LNCAP (cell line): ENCODE measurements at regions not wholly inside any gene's neighbourhood (a gene's known extent, or its start where the extent isn't known, plus 50 kb on each side); places are given as distances from the start of the nearest gene placed in this dataset.
A peak's percentile ranks its signal among the peaks of the same experiment; 100 is the strongest.

ENCODE experiments used
- CTCF ChIP-seq: fragments of 450-650 bp; IDR thresholded peaks from 2 replicates; pipeline ENCODE4 v1.5.1; 2017; ENCODE audit warnings: mild to moderate bottlenecking

GRCh38 chr21:8993284-8993942 is 1528.0 kb upstream of the TPTE start:
- TF ChIP-seq CTCF = peak; percentile 13; the same call in 1 of the 2 replicates

- TF ChIP-seq CTCF = no peak
These were observed 1527.3 kb upstream of the TPTE start for GRCh38 chr21:8993943-8994639.

GRCh38 chr21:8994640-8995511 is 1526.5 kb upstream of the TPTE start:
- TF ChIP-seq CTCF = no peak

- no peak for TF ChIP-seq CTCF
These were observed 1524.4 kb upstream of the TPTE start for GRCh38 chr21:8997011-8997440.

GRCh38 chr21:8998946-8999681 is 1522.3 kb upstream of the TPTE start:
- TF ChIP-seq CTCF = no peak

GRCh38 chr21:9008636-9009035 is 1512.7 kb upstream of the TPTE start:
- TF ChIP-seq CTCF = no peak
